HUES48 (cell line): ENCODE measurements at regions not wholly inside any gene's neighbourhood (a gene's known extent, or its start where the extent isn't known, plus 50 kb on each side); places are given as distances from the start of the nearest gene placed in this dataset.

Experiments
- H3K27ac ChIP-seq: one replicate; pipeline ENCODE4 v1.7.0; 2013; ENCODE audit warnings: low read depth, low read length, inconsistent platforms
- H3K27me3 ChIP-seq: 2 replicates; pipeline ENCODE4 v1.6.1; 2013; ENCODE audit warnings: mild to moderate bottlenecking, low read length; ENCODE audit not compliant: control insufficient read depth, insufficient read depth
- H3K36me3 ChIP-seq: 2 replicates; pipeline ENCODE4 v1.6.1; 2013; ENCODE audit warnings: low read length; ENCODE audit not compliant: control insufficient read depth, insufficient read depth
- H3K4me1 ChIP-seq: 2 replicates; pipeline ENCODE4 v1.6.1; 2013; ENCODE audit warnings: mild to moderate bottlenecking, low read length; ENCODE audit not compliant: control insufficient read depth, insufficient read depth
- H3K4me3 ChIP-seq: 2 replicates; pipeline ENCODE4 v1.5.1; 2013; ENCODE audit warnings: mild to moderate bottlenecking, low read depth, low read length
- H3K9ac ChIP-seq: 2 replicates; pipeline ENCODE4 v1.6.1; 2013; ENCODE audit warnings: mild to moderate bottlenecking, low read depth, low read length, moderate library complexity
- H3K9me3 ChIP-seq: 2 replicates; pipeline ENCODE4 v1.6.1; 2013; ENCODE audit warnings: low read length; ENCODE audit not compliant: control insufficient read depth, insufficient read depth

- H3K27me3 ChIP-seq = no peaks in the 10 kb centered on the region
- H3K4me3 ChIP-seq = no peak overlapping the region
- H3K9me3 ChIP-seq = no peaks in the 10 kb centered on the region
- no peaks in the 10 kb centered on the region for H3K4me1 ChIP-seq
- no peak overlapping the region for H3K27ac ChIP-seq
- H3K36me3 ChIP-seq = no peaks in the 10 kb centered on the region
- no peak overlapping the region for H3K9ac ChIP-seq
These were observed 208.4 kb upstream of the COL3A1 start for GRCh38 chr2:188765522-188766470.

GRCh38 chr2:188766471-188766856 is 207.7 kb upstream of the COL3A1 start:
- no peak overlapping the region for H3K9ac ChIP-seq
- H3K27me3 ChIP-seq = no peaks in the 10 kb centered on the region
- no peaks in the 10 kb centered on the region for H3K4me1 ChIP-seq
- no peaks in the 10 kb centered on the region for H3K9me3 ChIP-seq
- no peak overlapping the region for H3K27ac ChIP-seq
- H3K4me3 ChIP-seq = no peak overlapping the region
- no peaks in the 10 kb centered on the region for H3K36me3 ChIP-seq

- Histone ChIP-seq H3K9me3 (no peaks in the 10 kb centered on the region), H3K36me3 (no peaks in the 10 kb centered on the region), H3K4me3 (no peak overlapping the region), H3K27ac (no peak overlapping the region), H3K4me1 (no peaks in the 10 kb centered on the region), H3K9ac (no peak overlapping the region), H3K27me3 (no peaks in the 10 kb centered on the region)
These were observed 207.0 kb upstream of the COL3A1 start for GRCh38 chr2:188767176-188767575.

GRCh38 chr2:188770296-188770695 is 203.9 kb upstream of the COL3A1 start:
- Histone ChIP-seq H3K9me3 (no peaks in the 10 kb centered on the region), H3K27ac (no peak overlapping the region)

GRCh38 chr2:188773075-188773474 is 201.1 kb upstream of the COL3A1 start:
- no peaks in the 10 kb centered on the region for H3K4me1 ChIP-seq
- H3K27ac ChIP-seq = no peak overlapping the region
- H3K27me3 ChIP-seq = no peaks in the 10 kb centered on the region
- no peaks in the 10 kb centered on the region for H3K36me3 ChIP-seq
- no peak overlapping the region for H3K4me3 ChIP-seq
- no peaks in the 10 kb centered on the region for H3K9me3 ChIP-seq
- H3K9ac ChIP-seq = no peak overlapping the region

More at GRCh38 chr2:188770296-188770695, 203.9 kb upstream of the COL3A1 start:
- Histone ChIP-seq H3K9ac (no peak overlapping the region), H3K27me3 (no peaks in the 10 kb centered on the region), H3K36me3 (no peaks in the 10 kb centered on the region), H3K4me3 (no peak overlapping the region), H3K4me1 (no peaks in the 10 kb centered on the region)

- Histone ChIP-seq H3K27ac (no peak overlapping the region), H3K36me3 (no peaks in the 10 kb centered on the region), H3K27me3 (no peaks in the 10 kb centered on the region), H3K4me1 (no peaks in the 10 kb centered on the region), H3K9me3 (no peaks in the 10 kb centered on the region), H3K9ac (no peak overlapping the region), H3K4me3 (no peak overlapping the region)
These were observed 197.5 kb upstream of the COL3A1 start for GRCh38 chr2:188776634-188777033.

GRCh38 chr2:188784269-188784762 is 189.9 kb upstream of the COL3A1 start:
- Histone ChIP-seq H3K27ac (no peak overlapping the region), H3K9me3 (no peaks in the 10 kb centered on the region), H3K9ac (no peak overlapping the region), H3K4me1 (peaks cover 6% of the 10 kb centered on the region; the same call in 1 of the 2 replicates), H3K4me3 (no peak overlapping the region), H3K36me3 (no peaks in the 10 kb centered on the region), H3K27me3 (no peaks in the 10 kb centered on the region)

GRCh38 chr2:188785061-188785460 is 189.1 kb upstream of the COL3A1 start:
- H3K36me3 ChIP-seq = no peaks in the 10 kb centered on the region
- H3K9me3 ChIP-seq = no peaks in the 10 kb centered on the region
- H3K4me1 ChIP-seq = peaks cover 6% of the 10 kb centered on the region; the same call in 1 of the 2 replicates
- no peaks in the 10 kb centered on the region for H3K27me3 ChIP-seq
- no peak overlapping the region for H3K4me3 ChIP-seq
- no peak overlapping the region for H3K9ac ChIP-seq
- H3K27ac ChIP-seq = no peak overlapping the region

GRCh38 chr2:188785490-188785889 is 188.7 kb upstream of the COL3A1 start:
- no peak overlapping the region for H3K27ac ChIP-seq
- H3K36me3 ChIP-seq = no peaks in the 10 kb centered on the region

GRCh38 chr2:188786368-188786841 is 187.8 kb upstream of the COL3A1 start:
- Histone ChIP-seq H3K4me1 (peaks cover 6% of the 10 kb centered on the region; the same call in 1 of the 2 replicates), H3K27ac (no peak overlapping the region), H3K36me3 (no peaks in the 10 kb centered on the region), H3K4me3 (no peak overlapping the region), H3K9ac (no peak overlapping the region), H3K9me3 (no peaks in the 10 kb centered on the region), H3K27me3 (no peaks in the 10 kb centered on the region)

More at GRCh38 chr2:188785490-188785889, 188.7 kb upstream of the COL3A1 start:
- H3K4me3 ChIP-seq = no peak overlapping the region
- H3K27me3 ChIP-seq = no peaks in the 10 kb centered on the region
- peaks cover 6% of the 10 kb centered on the region; the same call in 1 of the 2 replicates for H3K4me1 ChIP-seq
- no peak overlapping the region for H3K9ac ChIP-seq
- H3K9me3 ChIP-seq = no peaks in the 10 kb centered on the region

- no peaks in the 10 kb centered on the region for H3K27me3 ChIP-seq
- H3K4me1 ChIP-seq = peaks cover 6% of the 10 kb centered on the region; the same call in 1 of the 2 replicates
- no peak overlapping the region for H3K27ac ChIP-seq
- no peaks in the 10 kb centered on the region for H3K9me3 ChIP-seq
- no peak overlapping the region for H3K9ac ChIP-seq
- no peaks in the 10 kb centered on the region for H3K36me3 ChIP-seq
- H3K4me3 ChIP-seq = no peak overlapping the region
These were observed 187.0 kb upstream of the COL3A1 start for GRCh38 chr2:188787021-188787657.
